Pancreas (tissue), 10 donors: ENCODE measurements at regions not wholly inside any gene's neighbourhood (a gene's known extent, or its start where the extent isn't known, plus 50 kb on each side); places are given as distances from the start of the nearest gene placed in this dataset.

ENCODE experiments used
- ATAC-seq, 4 donors: fragments of 200-7000 bp; cut with Tn5 transposase; one replicate each; pipeline versions ENCODE4 v1.8.0 to v1.9.1; 2020; ENCODE audit warnings: mild to moderate bottlenecking in 4 of 4, moderate library complexity in 4 of 4
- DNase-seq, 6 donors: peaks; one replicate each; pipeline ENCODE4 v3.0.0-alpha.2; 2020
- FAIRE-seq: peaks from 2 replicates; lab custom pipeline; 2012; peaks lifted over from hg19 to GRCh38; lab: Jason Lieb, UNC
- H3K27ac ChIP-seq, 4 donors: fragments of 200-600 bp; sonication (generic); 1 replicate in 3 of 4; 2 replicates in 1 of 4; pipeline versions ENCODE4 v1.5.0 to v1.8.0; 2020
- H3K27me3 ChIP-seq, 4 donors: fragments of 200-600 bp; one replicate each; pipeline ENCODE4 v1.8.0; 2021
- H3K36me3 ChIP-seq, 3 donors: fragments of 200-600 bp; sonication (generic) in 1 of 3; one replicate each; pipeline versions ENCODE4 v1.5.0 to v1.8.0; 2020 to 2021
- H3K4me1 ChIP-seq, 3 donors: fragments of 200-600 bp; one replicate each; pipeline ENCODE4 v1.8.0; 2021
- H3K4me3 ChIP-seq, 4 donors: fragments of 200-600 bp; sonication (generic) in 2 of 4; one replicate each; pipeline versions ENCODE4 v1.5.0 to v1.8.0; 2020 to 2021
- H3K9me3 ChIP-seq, 4 donors: fragments of 200-600 bp; one replicate each; pipeline ENCODE4 v1.8.0; 2021
- WGBS, 2 donors: extraction: QIAGEN DNeasy Blood & Tissue Kit; methylation state at CpG; one replicate each; pipeline ENCODE4 v1.1.7; 2013; 5-methylcytosine and 5-hydroxymethylcytosine counted together
- intact Hi-C, 3 donors: fragments of 100-400 bp; cut with DNase I; formaldehyde crosslinking; loops; one replicate each; pipeline versions ENCODE4 v1.11.1 to v1.14.2; 2022
- TF ChIP-seq, protein P1 (sequence below), 4 donors: fragments of 200-600 bp; sonication (generic) in 3 of 4; IDR thresholded peaks; one replicate each; pipeline versions ENCODE4 v1.5.0 to v1.8.0; 2021; ENCODE audit warnings: antibody characterized with exemption in 4 of 4
- donor health status: healthy with polysubstance abuse.
- donor health status: DM: no; HTN: no; CAD: no; lungs with moderate emphysema.
- donor health status: DM: no; HTN: no; CAD: no.
- donor health status: control.
- donor health status: control.
- donor health status: Bipolar disorder and iron deficiency.
- donor health status: DM: yes; HTN: yes; CAD: no.
- donor health status: DM: no; HTN: no; CAD: no.
- donor health status: DM: no; HTN: no; CAD: no.
- donor health status: DM: yes; HTN: yes; CAD: no.

GRCh38 chr12:71018682-71019081, 98.1 kb upstream of the PTPRR start:
- no peak overlapping the region for H3K4me3 ChIP-seq
- H3K27ac ChIP-seq: no peak overlapping the region
- no peaks in the 10 kb centered on the region for H3K36me3 ChIP-seq
- intact Hi-C loops: no loop called here
- ATAC-seq: no peak
- FAIRE-seq: no peak
- H3K9me3 ChIP-seq: no peaks in the 10 kb centered on the region
- no peaks in the 10 kb centered on the region for H3K27me3 ChIP-seq
- TF ChIP-seq, protein P1, sequence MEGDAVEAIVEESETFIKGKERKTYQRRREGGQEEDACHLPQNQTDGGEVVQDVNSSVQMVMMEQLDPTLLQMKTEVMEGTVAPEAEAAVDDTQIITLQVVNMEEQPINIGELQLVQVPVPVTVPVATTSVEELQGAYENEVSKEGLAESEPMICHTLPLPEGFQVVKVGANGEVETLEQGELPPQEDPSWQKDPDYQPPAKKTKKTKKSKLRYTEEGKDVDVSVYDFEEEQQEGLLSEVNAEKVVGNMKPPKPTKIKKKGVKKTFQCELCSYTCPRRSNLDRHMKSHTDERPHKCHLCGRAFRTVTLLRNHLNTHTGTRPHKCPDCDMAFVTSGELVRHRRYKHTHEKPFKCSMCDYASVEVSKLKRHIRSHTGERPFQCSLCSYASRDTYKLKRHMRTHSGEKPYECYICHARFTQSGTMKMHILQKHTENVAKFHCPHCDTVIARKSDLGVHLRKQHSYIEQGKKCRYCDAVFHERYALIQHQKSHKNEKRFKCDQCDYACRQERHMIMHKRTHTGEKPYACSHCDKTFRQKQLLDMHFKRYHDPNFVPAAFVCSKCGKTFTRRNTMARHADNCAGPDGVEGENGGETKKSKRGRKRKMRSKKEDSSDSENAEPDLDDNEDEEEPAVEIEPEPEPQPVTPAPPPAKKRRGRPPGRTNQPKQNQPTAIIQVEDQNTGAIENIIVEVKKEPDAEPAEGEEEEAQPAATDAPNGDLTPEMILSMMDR (IDR thresholded peaks at IDR 0.05): no peak
- DNase-seq: no peak
- no peaks in the 10 kb centered on the region for H3K4me1 ChIP-seq
- 62 to 70% methylated on average over 2 of the region's 2 CpGs for WGBS, 2 donors

- TF ChIP-seq, protein P1 (IDR thresholded peaks at IDR 0.05): no peak
- Histone ChIP-seq H3K27me3 (no peaks in the 10 kb centered on the region), H3K4me1 (no peaks in the 10 kb centered on the region), H3K4me3 (no peak overlapping the region), H3K27ac (no peak overlapping the region), H3K36me3 (no peaks in the 10 kb centered on the region), H3K9me3 (no peaks in the 10 kb centered on the region)
- WGBS, 2 donors: 6 to 7% methylated on average over 2 of the region's 2 CpGs
- intact Hi-C loops: no loop called here
- ATAC-seq: peak in 3 of 4 donors; percentile 69 to 74 (median 73)
- no peak for DNase-seq
- FAIRE-seq: no peak
Observed at GRCh38 chr12:71014180-71014785, 93.7 kb upstream of the PTPRR start.

GRCh38 chr12:71011261-71011660, 90.7 kb upstream of the PTPRR start:
- Histone ChIP-seq H3K27ac (no peak overlapping the region), H3K4me3 (no peak overlapping the region), H3K36me3 (no peaks in the 10 kb centered on the region), H3K9me3 (no peaks in the 10 kb centered on the region), H3K27me3 (no peaks in the 10 kb centered on the region), H3K4me1 (no peaks in the 10 kb centered on the region)
- 80 to 91% methylated on average over 4 of the region's 4 CpGs for WGBS, 2 donors
- no peak for FAIRE-seq
- TF ChIP-seq, protein P1 (IDR thresholded peaks at IDR 0.05): no peak
- intact Hi-C loops: no loop called here
- no peak for ATAC-seq
- no peak for DNase-seq

DNA sequence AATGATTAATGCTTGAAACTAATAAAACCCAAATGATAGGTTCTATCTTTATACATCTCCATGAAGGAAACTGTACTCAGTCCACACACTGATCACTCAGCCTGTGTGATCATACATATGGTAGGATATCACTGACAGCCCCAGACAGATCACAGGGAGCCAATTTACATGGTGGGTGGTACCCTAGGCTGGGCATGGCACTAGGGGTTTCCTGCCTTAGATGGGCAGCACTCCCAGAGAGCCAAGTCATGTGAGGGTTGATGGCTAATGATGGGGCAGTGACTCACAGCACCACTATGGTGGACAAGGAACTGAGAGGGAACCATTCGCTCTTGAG, 89.6 kb upstream of the PTPRR start:
- 74 to 100% methylated on average over 1 of the region's 1 CpG for WGBS, 2 donors
- intact Hi-C loops: no loop called here
- FAIRE-seq: no peak

More for the DNA sequence above, 89.6 kb upstream of the PTPRR start:
- H3K27me3 ChIP-seq: no peaks in the 10 kb centered on the region
- H3K9me3 ChIP-seq: no peaks in the 10 kb centered on the region
- TF ChIP-seq, protein P1 (IDR thresholded peaks at IDR 0.05): no peak
- H3K4me1 ChIP-seq: no peaks in the 10 kb centered on the region
- DNase-seq (no peak), ATAC-seq (no peak)
- H3K36me3 ChIP-seq: no peaks in the 10 kb centered on the region
- no peak overlapping the region for H3K4me3 ChIP-seq
- H3K27ac ChIP-seq: no peak overlapping the region
